ENCODE measurements at regions not wholly inside any gene's neighbourhood (a gene's known extent, or its start where the extent isn't known, plus 50 kb on each side); places are given as distances from the start of the nearest gene placed in this dataset.

GRCh38 chr2:51971136-51971535, 939.2 kb upstream of the NRXN1 start:
- no peak for TF ChIP-seq POLR2A (IDR thresholded peaks at IDR 0.05; ENCODE audit: low read depth, low read length)
- TF ChIP-seq SPI1 (IDR thresholded peaks at IDR 0.05; ENCODE audit: low read depth, low read length), result no peak
- no peak for TF ChIP-seq POLR2AphosphoS5 (IDR thresholded peaks at IDR 0.05; ENCODE audit: low read depth, low read length)
- TF ChIP-seq TAF1 (IDR thresholded peaks at IDR 0.05; ENCODE audit: low read depth, low read length), result no peak
- TF ChIP-seq PAX5 (IDR thresholded peaks at IDR 0.05; ENCODE audit: insufficient read depth, low read length, severe bottlenecking), result no peak
- no peak for TF ChIP-seq POU2F2 (IDR thresholded peaks at IDR 0.05; ENCODE audit: low read depth, low read length)

Measured in GM12891 (cell line).